AG04450 (cell line): ENCODE measurements at regions not wholly inside any gene's neighbourhood (a gene's known extent, or its start where the extent isn't known, plus 50 kb on each side); places are given as distances from the start of the nearest gene placed in this dataset.

ENCODE experiments used
- CTCF ChIA-PET: fragments of 300-600, 350-600 bp; formaldehyde crosslinking; extraction: SDS; loops from one replicate; lab custom pipeline; 2022; ENCODE audit warnings: antibody characterized with exemption, inconsistent platforms; lab: Charles Lee
- POLR2A ChIA-PET: fragments of 350-600 bp; formaldehyde crosslinking; extraction: SDS; loops from one replicate; lab custom pipeline; 2021; ENCODE audit warnings: antibody characterized with exemption, inconsistent platforms; lab: Yijun Ruan, JAX
- DNase-seq: peaks from one replicate; pipeline ENCODE4 v3.0.0-alpha.2; 2011; ENCODE audit warnings: low read depth, low spot score
- H3K27ac ChIP-seq: one replicate; pipeline ENCODE4 v1.5.1; 2012; ENCODE audit warnings: low read depth, low read length, control low read depth
- H3K27me3 ChIP-seq: one replicate; pipeline ENCODE4 v1.6.0; 2012; ENCODE audit warnings: low read length; ENCODE audit not compliant: control insufficient read depth, insufficient read depth
- H3K4me3 ChIP-seq: 2 replicates; pipeline ENCODE4 v1.5.1; 2011; ENCODE audit warnings: mild to moderate bottlenecking, low read depth, low read length, control low read depth
- H3K9me3 ChIP-seq: 2 replicates; pipeline ENCODE4 v1.5.1; 2012; ENCODE audit warnings: low read length; ENCODE audit not compliant: control insufficient read depth, insufficient read depth
- CTCF ChIP-seq: IDR thresholded peaks from 2 replicates; pipeline ENCODE4 v1.5.1; 2011; ENCODE audit warnings: low read depth, low read length, control low read depth, inconsistent platforms

DNA sequence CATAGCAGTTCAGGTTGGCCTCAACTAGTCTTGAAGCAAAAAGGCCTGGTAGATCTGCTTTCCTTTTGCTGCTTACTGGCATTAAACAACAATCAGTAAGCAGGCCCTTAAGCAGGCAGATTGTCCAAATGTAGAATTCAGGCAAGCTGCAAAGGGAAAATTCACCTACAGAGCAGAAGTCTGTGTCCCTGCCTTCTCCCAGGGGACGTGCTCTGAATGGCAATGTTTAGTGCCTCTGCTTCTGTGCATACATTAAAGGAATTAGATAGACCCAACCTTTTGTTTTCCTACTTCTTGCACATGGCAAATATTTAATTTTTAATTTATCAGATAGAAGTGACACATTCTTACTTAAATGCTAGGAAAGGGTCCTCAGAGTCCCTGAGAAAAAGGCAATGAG, 328.8 kb upstream of the PIK3R1 start:
- no peak for TF ChIP-seq CTCF
- Histone ChIP-seq H3K27me3 (no peaks in the 10 kb centered on the region), H3K27ac (no peak overlapping the region), H3K4me3 (no peak overlapping the region), H3K9me3 (no peaks in the 10 kb centered on the region)
- ChIA-PET POLR2A (no interaction called here), CTCF (no interaction called here)
- no peak for DNase-seq

DNA sequence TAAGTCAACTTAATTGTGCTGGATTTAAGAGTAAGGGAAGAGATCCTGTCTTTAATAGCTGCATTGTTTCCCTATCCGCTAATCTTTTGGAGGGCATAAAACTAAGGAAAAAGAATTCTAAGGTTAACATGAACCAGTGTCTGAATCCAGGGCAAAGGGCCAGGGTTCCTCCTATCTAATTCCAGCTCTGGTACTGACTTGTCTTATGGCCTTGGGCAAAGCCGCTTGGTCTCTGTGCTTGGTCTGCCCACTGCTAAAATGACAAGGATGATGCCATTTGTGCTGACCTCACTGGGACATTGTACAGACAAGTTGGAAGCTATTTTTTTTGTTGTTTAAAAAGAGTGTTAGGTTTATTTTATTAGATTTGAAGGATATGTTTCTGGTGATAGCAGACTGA, 334.7 kb upstream of the PIK3R1 start:
- Histone ChIP-seq H3K27ac (no peak overlapping the region), H3K9me3 (no peaks in the 10 kb centered on the region), H3K27me3 (no peaks in the 10 kb centered on the region), H3K4me3 (no peak overlapping the region)
- ChIA-PET POLR2A (no interaction called here), CTCF (no interaction called here)
- no peak for TF ChIP-seq CTCF
- no peak for DNase-seq

GRCh38 chr5:67880511-67880805, 335.1 kb upstream of the PIK3R1 start:
- Histone ChIP-seq H3K4me3 (no peak overlapping the region), H3K27ac (no peak overlapping the region), H3K9me3 (no peaks in the 10 kb centered on the region), H3K27me3 (no peaks in the 10 kb centered on the region)
- no peak for DNase-seq
- ChIA-PET CTCF (no interaction called here), POLR2A (no interaction called here)
- no peak for TF ChIP-seq CTCF

- no peak for DNase-seq
- CTCF ChIA-PET: no interaction called here
- Histone ChIP-seq H3K9me3 (no peaks in the 10 kb centered on the region), H3K27ac (no peak overlapping the region), H3K4me3 (no peak overlapping the region), H3K27me3 (no peaks in the 10 kb centered on the region)
- no peak for TF ChIP-seq CTCF
- POLR2A ChIA-PET: no interaction called here
These were observed 335.7 kb upstream of the PIK3R1 start for GRCh38 chr5:67879620-67880510.

GRCh38 chr5:67878933-67879332, 336.6 kb upstream of the PIK3R1 start:
- no peaks in the 10 kb centered on the region for H3K9me3 ChIP-seq
- H3K27me3 ChIP-seq: no peaks in the 10 kb centered on the region
- POLR2A ChIA-PET: no interaction called here
- no peak overlapping the region for H3K4me3 ChIP-seq
- DNase-seq: no peak
- no peak for TF ChIP-seq CTCF
- CTCF ChIA-PET: no interaction called here
- H3K27ac ChIP-seq: no peak overlapping the region
